H1 (cell line): ENCODE measurements at regions not wholly inside any gene's neighbourhood (a gene's known extent, or its start where the extent isn't known, plus 50 kb on each side); places are given as distances from the start of the nearest gene placed in this dataset.
"Not testable (repeated sequence)": the region's sequence is repeated elsewhere in the genome, so short reads cannot be mapped to it uniquely, and the experiment has no call there.

Source experiments
- CTCF ChIA-PET: fragments of 300-600 bp; sonication (Branson Sonifier 250); formaldehyde crosslinking; loops from one replicate; lab custom pipeline; 2021; ENCODE audit not compliant: partially characterized antibody; lab: Charles Lee
- POLR2A ChIA-PET: fragments of 300-600 bp; sonication (Branson Sonifier 250); formaldehyde crosslinking; loops from one replicate; lab custom pipeline; 2021; ENCODE audit warnings: inconsistent platforms; ENCODE audit not compliant: partially characterized antibody; lab: Charles Lee
- DNase-seq, 2 experiments: peaks; one replicate each; pipeline versions ENCODE4 v3.0.0 to v3.0.0-alpha.2; 2010 to 2022; ENCODE audit warnings: low spot score in 2 of 2, low read depth in 1 of 2, mixed read lengths in 1 of 2
- FAIRE-seq: peaks from 2 replicates; lab custom pipeline; 2011; peaks lifted over from hg19 to GRCh38; lab: Jason Lieb, UNC
- H2AFZ ChIP-seq: 2 replicates; pipeline ENCODE4 v1.8.1; 2012; ENCODE audit warnings: low read length, inconsistent platforms
- H2AK5ac ChIP-seq: 2 replicates; pipeline ENCODE4 v1.6.1; 2013; ENCODE audit warnings: low read depth, low read length
- H2BK120ac ChIP-seq: replicated peaks from 2 replicates; pipeline ENCODE3; 2013; ENCODE audit warnings: low read depth, low read length, inconsistent platforms
- H2BK12ac ChIP-seq: 2 replicates; pipeline ENCODE4 v1.6.1; 2013; ENCODE audit warnings: low read depth, low read length
- H2BK15ac ChIP-seq: 2 replicates; pipeline ENCODE4 v1.6.1; 2013; ENCODE audit warnings: low read length
- H2BK20ac ChIP-seq: 2 replicates; pipeline ENCODE4 v1.6.1; 2013; ENCODE audit warnings: low read length
- H2BK5ac ChIP-seq: 2 replicates; pipeline ENCODE4 v1.6.1; 2013; ENCODE audit warnings: low read depth, low read length
- H3K14ac ChIP-seq: 2 replicates; pipeline ENCODE4 v1.6.1; 2013; ENCODE audit warnings: inconsistent platforms; ENCODE audit not compliant: insufficient read length
- H3K18ac ChIP-seq: 2 replicates; pipeline ENCODE4 v1.6.1; 2013; ENCODE audit warnings: low read length; ENCODE audit errors: extremely low read depth
- H3K23ac ChIP-seq: 2 replicates; pipeline ENCODE4 v1.6.1; 2013; ENCODE audit warnings: inconsistent platforms; ENCODE audit not compliant: insufficient read length
- H3K23me2 ChIP-seq: 2 replicates; pipeline ENCODE4 v1.6.1; 2013; ENCODE audit warnings: low read depth, low read length
- H3K27ac ChIP-seq: 2 replicates; pipeline ENCODE4 v1.6.1; 2011; ENCODE audit warnings: low read depth, low read length, inconsistent platforms
- H3K27me3 ChIP-seq, 4 experiments: replicated peaks in 1 of 4; 1 replicate in 1 of 4; 2 replicates in 3 of 4; pipeline versions ENCODE4 v1.6.1 to v1.8.1; 2011 to 2013; ENCODE audit warnings: low read length in 3 of 4, mild to moderate bottlenecking in 3 of 4, inconsistent platforms in 2 of 4, mixed read lengths in 2 of 4, moderate library complexity in 1 of 4; ENCODE audit not compliant: control insufficient read depth in 3 of 4, insufficient read depth in 3 of 4; ENCODE audit errors: extremely low read depth in 1 of 4
- H3K36me3 ChIP-seq, 4 experiments: 2 replicates each; pipeline versions ENCODE4 v1.6.1 to v1.8.1; 2011 to 2013; ENCODE audit warnings: mild to moderate bottlenecking in 4 of 4, low read length in 3 of 4, moderate library complexity in 2 of 4, control low read depth in 1 of 4, inconsistent platforms in 1 of 4; ENCODE audit not compliant: insufficient read depth in 4 of 4, control insufficient read depth in 2 of 4
- H3K4ac ChIP-seq: replicated peaks from 2 replicates; pipeline ENCODE3; 2013; ENCODE audit warnings: low read length, low read depth, mixed read lengths, inconsistent platforms; ENCODE audit not compliant: insufficient read length
- H3K4me1 ChIP-seq, 4 experiments: replicated peaks in 1 of 4; 1 replicate in 1 of 4; 2 replicates in 3 of 4; pipeline versions ENCODE4 v1.6.1 to v1.8.1; 2011 to 2013; ENCODE audit warnings: low read length in 3 of 4, inconsistent platforms in 2 of 4, mixed read lengths in 1 of 4; ENCODE audit not compliant: insufficient read depth in 4 of 4, control insufficient read depth in 3 of 4
- H3K4me2 ChIP-seq, 2 experiments: 2 replicates each; pipeline versions ENCODE4 v1.6.1 to v1.8.1; 2011 to 2013; ENCODE audit warnings: low read depth in 2 of 2, low read length in 2 of 2, control low read depth in 1 of 2, inconsistent platforms in 1 of 2, mild to moderate bottlenecking in 1 of 2; ENCODE audit not compliant: insufficient read depth in 1 of 2
- H3K4me3 ChIP-seq, 4 experiments: fragments of 200-600, 300-600 bp in 1 of 4; sonication (generic), shearing (Covaris generic), sonication (Bioruptor Twin) in 1 of 4; 2 replicates each; pipeline versions ENCODE4 v1.5.1 to v1.8.1; 2011 to 2016; ENCODE audit warnings: low read length in 4 of 4, low read depth in 3 of 4, control low read depth in 2 of 4, inconsistent platforms in 2 of 4, mild to moderate bottlenecking in 2 of 4, mixed read lengths in 1 of 4, moderate library complexity in 1 of 4; ENCODE audit not compliant: insufficient read depth in 2 of 4; ENCODE audit errors: extremely low read depth in 1 of 4
- H3K56ac ChIP-seq: replicated peaks from 2 replicates; pipeline ENCODE3; 2013; ENCODE audit warnings: low read depth, mild to moderate bottlenecking, mixed read lengths, low read length, inconsistent platforms; ENCODE audit not compliant: insufficient read length
- H3K79me1 ChIP-seq: 2 replicates; pipeline ENCODE4 v1.6.1; 2013; ENCODE audit warnings: low read depth, low read length, control low read depth
- H3K79me2 ChIP-seq, 2 experiments: 2 replicates each; pipeline versions ENCODE4 v1.6.1 to v1.8.1; 2012 to 2013; ENCODE audit warnings: low read length in 2 of 2, mild to moderate bottlenecking in 2 of 2, inconsistent platforms in 1 of 2; ENCODE audit not compliant: insufficient read depth in 2 of 2, control insufficient read depth in 1 of 2
- H3K9ac ChIP-seq, 4 experiments: replicated peaks in 1 of 4; 1 replicate in 1 of 4; 2 replicates in 3 of 4; pipeline versions ENCODE4 v1.6.1 to v1.8.1; 2011 to 2013; ENCODE audit warnings: low read depth in 3 of 4, low read length in 3 of 4, control low read depth in 2 of 4, mild to moderate bottlenecking in 2 of 4, moderate library complexity in 2 of 4, inconsistent platforms in 1 of 4; ENCODE audit errors: extremely low read depth in 1 of 4
- H3K9me3 ChIP-seq, 2 experiments: 2 replicates each; pipeline versions ENCODE4 v1.6.1 to v1.8.1; 2012 to 2013; ENCODE audit warnings: mild to moderate bottlenecking in 2 of 2, moderate library complexity in 2 of 2, control low read depth in 1 of 2, inconsistent platforms in 1 of 2, low read depth in 1 of 2, low read length in 1 of 2, mixed read lengths in 1 of 2; ENCODE audit not compliant: insufficient read depth in 2 of 2
- H4K20me1 ChIP-seq, 2 experiments: replicated peaks in 1 of 2; 2 replicates each; pipeline versions ENCODE3 to v1.8.1; 2011 to 2013; ENCODE audit warnings: inconsistent platforms in 2 of 2, low read length in 2 of 2, mild to moderate bottlenecking in 1 of 2; ENCODE audit not compliant: insufficient read depth in 2 of 2, control insufficient read depth in 1 of 2
- H4K5ac ChIP-seq: 2 replicates; pipeline ENCODE4 v1.6.1; 2013; ENCODE audit warnings: low read length, low read depth, mixed read lengths, inconsistent platforms; ENCODE audit not compliant: insufficient read length
- H4K8ac ChIP-seq: 2 replicates; pipeline ENCODE4 v1.8.0; 2013; ENCODE audit warnings: mild to moderate bottlenecking, moderate library complexity, low read length, inconsistent platforms; ENCODE audit not compliant: insufficient read depth; ENCODE audit errors: extremely low read depth
- H4K91ac ChIP-seq: replicated peaks from 2 replicates; pipeline ENCODE3; 2013; ENCODE audit warnings: low read length, mixed read lengths, inconsistent platforms; ENCODE audit not compliant: insufficient read length
- WGBS, 2 experiments: shearing (Covaris generic) in 1 of 2; methylation state at CpG; one replicate each; pipeline versions ENCODE4 v1.1.6 to v1.1.7; 2013 to 2015; ENCODE audit warnings: low lambda C conversion rate in 2 of 2, mixed read lengths in 2 of 2, inconsistent platforms in 1 of 2, low coverage in 1 of 2, missing lambda C conversion rate in 1 of 2; ENCODE audit not compliant: insufficient replicate concordance in 2 of 2, insufficient coverage in 1 of 2, insufficient read length in 1 of 2; ENCODE audit errors: extremely low coverage in 1 of 2, missing lambda C conversion rate in 1 of 2; 5-methylcytosine and 5-hydroxymethylcytosine counted together

- H4K20me1 ChIP-seq, H4K5ac ChIP-seq, H3K9ac ChIP-seq, H2BK15ac ChIP-seq, H3K79me2 ChIP-seq, FAIRE-seq, H3K9me3 ChIP-seq, H3K56ac ChIP-seq, H3K14ac ChIP-seq, H3K18ac ChIP-seq, H3K27me3 ChIP-seq, H2AFZ ChIP-seq, DNase-seq, H3K4ac ChIP-seq, H3K4me3 ChIP-seq, H4K91ac ChIP-seq, H3K79me1 ChIP-seq, H3K27ac ChIP-seq, H3K23ac ChIP-seq, H2BK20ac ChIP-seq, H3K4me2 ChIP-seq, H2BK12ac ChIP-seq, H3K4me1 ChIP-seq, POLR2A ChIA-PET, H2AK5ac ChIP-seq, H3K36me3 ChIP-seq, H4K8ac ChIP-seq, H3K23me2 ChIP-seq, H2BK120ac ChIP-seq, H2BK5ac ChIP-seq: not testable (repeated sequence)
- WGBS, 2 experiments, result 92% methylated on average over 1 of the region's 1 CpG; no CpG with 5 or more reads in 1 of the 2 experiments
- CTCF ChIA-PET, result interaction anchor here (0.7 to 3.5 kb wide), 3 partner anchors 9 to 18 kb away, joined by 3 to 11 read pairs (median 3); no protein-coding TSS in a partner anchor
Observed at GRCh38 chr11:69590088-69590487, 50.9 kb upstream of the CCND1 start.
